ENCODE measurements at regions not wholly inside any gene's neighbourhood (a gene's known extent, or its start where the extent isn't known, plus 50 kb on each side); places are given as distances from the start of the nearest gene placed in this dataset.
"Not testable (repeated sequence)": the region's sequence is repeated elsewhere in the genome, so short reads cannot be mapped to it uniquely, and the experiment has no call there.

- DNase-seq (ENCODE audit: low read depth): no peak
Measured at GRCh38 chr20:30593572-30593971, 663.9 kb upstream of the DEFB115 start.

- DNase-seq (ENCODE audit: low read depth): no peak
Measured at GRCh38 chr20:30594112-30594511, 663.4 kb upstream of the DEFB115 start.

GRCh38 chr20:30595698-30596097, 661.8 kb upstream of the DEFB115 start:
- DNase-seq (ENCODE audit: low read depth): no peak

GRCh38 chr20:30597429-30597828, 660.0 kb upstream of the DEFB115 start:
- not testable (repeated sequence) for DNase-seq (ENCODE audit: low read depth)

GRCh38 chr20:30598460-30599230, 658.8 kb upstream of the DEFB115 start:
- DNase-seq (ENCODE audit: low read depth): no peak

GRCh38 chr20:30599990-30600389, 657.5 kb upstream of the DEFB115 start:
- no peak for DNase-seq (ENCODE audit: low read depth)

GRCh38 chr20:30601974-30602373, 655.5 kb upstream of the DEFB115 start:
- no peak for DNase-seq (ENCODE audit: low read depth)

- DNase-seq (ENCODE audit: low read depth): no peak
Measured at GRCh38 chr20:30602424-30602823, 655.0 kb upstream of the DEFB115 start.

GRCh38 chr20:30606990-30607389, 650.5 kb upstream of the DEFB115 start:
- DNase-seq (ENCODE audit: low read depth): no peak

- no peak for DNase-seq (ENCODE audit: low read depth)
Measured at GRCh38 chr20:30610029-30610693, 647.3 kb upstream of the DEFB115 start.

- DNase-seq (ENCODE audit: low read depth): no peak
Measured at GRCh38 chr20:30610751-30611150, 646.7 kb upstream of the DEFB115 start.

GRCh38 chr20:30611239-30611984, 646.1 kb upstream of the DEFB115 start:
- no peak for DNase-seq (ENCODE audit: low read depth)

GRCh38 chr20:30612344-30612743, 645.1 kb upstream of the DEFB115 start:
- DNase-seq (ENCODE audit: low read depth): no peak

GRCh38 chr20:30621346-30621745, 636.1 kb upstream of the DEFB115 start:
- DNase-seq (ENCODE audit: low read depth): not testable (repeated sequence)

- not testable (repeated sequence) for DNase-seq (ENCODE audit: low read depth)
Measured at GRCh38 chr20:30624310-30624709, 633.2 kb upstream of the DEFB115 start.

GRCh38 chr20:30629376-30629775, 628.1 kb upstream of the DEFB115 start:
- DNase-seq (ENCODE audit: low read depth): not testable (repeated sequence)

GRCh38 chr20:30630761-30631160, 626.7 kb upstream of the DEFB115 start:
- DNase-seq (ENCODE audit: low read depth): no peak

GRCh38 chr20:30631261-30631789, 626.1 kb upstream of the DEFB115 start:
- DNase-seq (ENCODE audit: low read depth): not testable (repeated sequence)

GRCh38 chr20:30632773-30633172, 624.7 kb upstream of the DEFB115 start:
- not testable (repeated sequence) for DNase-seq (ENCODE audit: low read depth)

GRCh38 chr20:30641522-30641921, 615.9 kb upstream of the DEFB115 start:
- not testable (repeated sequence) for DNase-seq (ENCODE audit: low read depth)

- DNase-seq (ENCODE audit: low read depth): not testable (repeated sequence)
Measured at GRCh38 chr20:30660982-30661381, 596.5 kb upstream of the DEFB115 start.

- not testable (repeated sequence) for DNase-seq (ENCODE audit: low read depth)
Measured at GRCh38 chr20:30668418-30668817, 589.0 kb upstream of the DEFB115 start.

Measured in activated T-cell treated with anti-CD3 and anti-CD28 coated beads for 24 hours (primary cell).